HFFc6 (cell line): ENCODE measurements at regions not wholly inside any gene's neighbourhood (a gene's known extent, or its start where the extent isn't known, plus 50 kb on each side); places are given as distances from the start of the nearest gene placed in this dataset.

ENCODE experiments used
- DNase-seq: peaks from one replicate; pipeline ENCODE4 v3.0.0-alpha.2; 2018
- H3K27ac Mint-ChIP-seq: 2 replicates; pipeline ENCODE4 v1.8.0; 2020; ENCODE audit warnings: mild to moderate bottlenecking, mixed read lengths
- H3K27me3 Mint-ChIP-seq: 2 replicates; pipeline ENCODE4 v1.8.0; 2021; ENCODE audit warnings: mild to moderate bottlenecking, moderate library complexity, mixed read lengths; ENCODE audit not compliant: insufficient read depth
- H3K36me3 Mint-ChIP-seq: 2 replicates; pipeline ENCODE4 v1.8.0; 2021; ENCODE audit warnings: low read depth, mixed read lengths
- H3K4me1 Mint-ChIP-seq: 2 replicates; pipeline ENCODE4 v1.8.0; 2020; ENCODE audit warnings: low read depth, mixed read lengths
- H3K4me3 Mint-ChIP-seq: 2 replicates; pipeline ENCODE4 v1.8.0; 2020; ENCODE audit warnings: mild to moderate bottlenecking, moderate library complexity, mixed read lengths
- H3K9me3 Mint-ChIP-seq: 2 replicates; pipeline ENCODE4 v1.8.0; 2020; ENCODE audit warnings: mild to moderate bottlenecking, mixed read lengths
- CTCF ChIP-seq: fragments of 200-600 bp; sonication (generic); IDR thresholded peaks from 2 replicates; pipeline ENCODE4 v1.5.0; 2021; ENCODE audit warnings: antibody characterized with exemption, mild to moderate bottlenecking

DNA sequence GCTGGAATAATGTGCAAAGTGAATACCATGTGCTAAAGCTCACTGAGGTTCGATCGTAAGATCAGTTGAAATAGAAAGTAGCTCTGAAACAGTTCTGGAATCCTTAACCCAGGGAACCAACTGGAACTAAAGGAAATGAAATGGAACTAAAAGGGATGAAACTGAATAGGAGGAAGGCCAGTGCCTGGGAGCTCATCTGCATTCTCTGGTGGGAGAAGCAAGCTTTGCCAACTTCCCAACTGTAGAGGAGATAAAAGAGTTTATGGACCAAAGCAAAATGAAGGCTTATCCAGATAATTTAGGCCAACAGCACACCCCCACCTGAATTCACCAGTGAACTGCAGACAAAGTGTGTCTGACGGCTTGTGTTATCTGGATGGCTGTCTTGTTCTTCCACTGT lies 188.6 kb upstream of the HABP2 start:
- H3K27ac Mint-ChIP-seq, result no peak overlapping the region
- peaks cover 9% of the 10 kb centered on the region for H3K4me1 Mint-ChIP-seq

GRCh38 chr10:113368666-113369364 lies 184.0 kb upstream of the HABP2 start:
- Mint-ChIP-seq H3K4me3 (no peak overlapping the region), H3K27ac (no peak overlapping the region), H3K9me3 (peaks cover 9% of the 10 kb centered on the region), H3K4me1 (no peaks in the 10 kb centered on the region), H3K36me3 (peaks cover 4% of the 10 kb centered on the region; the same call in 1 of the 2 replicates), H3K27me3 (peaks cover 48% of the 10 kb centered on the region)
- DNase-seq, result no peak
- no peak for TF ChIP-seq CTCF

More for the DNA sequence above, 188.6 kb upstream of the HABP2 start:
- no peak for DNase-seq
- TF ChIP-seq CTCF, result no peak
- Mint-ChIP-seq H3K9me3 (peaks cover 9% of the 10 kb centered on the region), H3K27me3 (peaks cover 35% of the 10 kb centered on the region), H3K4me3 (no peak overlapping the region), H3K36me3 (peaks cover 4% of the 10 kb centered on the region; the same call in 1 of the 2 replicates)

- TF ChIP-seq CTCF, result no peak
- Mint-ChIP-seq H3K9me3 (peaks cover 9% of the 10 kb centered on the region), H3K27ac (no peak overlapping the region), H3K27me3 (peaks cover 48% of the 10 kb centered on the region), H3K4me1 (no peaks in the 10 kb centered on the region), H3K4me3 (no peak overlapping the region), H3K36me3 (peaks cover 4% of the 10 kb centered on the region; the same call in 1 of the 2 replicates)
- no peak for DNase-seq
These were observed 183.5 kb upstream of the HABP2 start for GRCh38 chr10:113369365-113369694.

GRCh38 chr10:113376428-113376827 lies 176.4 kb upstream of the HABP2 start:
- H3K9me3 Mint-ChIP-seq, result no peaks in the 10 kb centered on the region
- no peak for TF ChIP-seq CTCF

GRCh38 chr10:113379091-113379490 lies 173.8 kb upstream of the HABP2 start:
- TF ChIP-seq CTCF, result no peak
- Mint-ChIP-seq H3K9me3 (no peaks in the 10 kb centered on the region), H3K27me3 (peaks cover 5% of the 10 kb centered on the region; the same call in 1 of the 2 replicates), H3K4me1 (peaks cover 28% of the 10 kb centered on the region), H3K4me3 (no peak overlapping the region), H3K27ac (no peak overlapping the region), H3K36me3 (no peaks in the 10 kb centered on the region)
- DNase-seq, result no peak

More at GRCh38 chr10:113376428-113376827, 176.4 kb upstream of the HABP2 start:
- peaks cover 1% of the 10 kb centered on the region for H3K4me1 Mint-ChIP-seq
- no peak overlapping the region for H3K4me3 Mint-ChIP-seq
- no peaks in the 10 kb centered on the region for H3K36me3 Mint-ChIP-seq
- no peak for DNase-seq
- H3K27me3 Mint-ChIP-seq, result peaks cover 19% of the 10 kb centered on the region
- no peak overlapping the region for H3K27ac Mint-ChIP-seq
